ENCODE measurements at regions not wholly inside any gene's neighbourhood (a gene's known extent, or its start where the extent isn't known, plus 50 kb on each side); places are given as distances from the start of the nearest gene placed in this dataset.

GRCh38 chr1:50271337-50271736 is 151.9 kb downstream of the DMRTA2 start:
- no peak for TF ChIP-seq CTCF (IDR thresholded peaks at IDR 0.05; ENCODE audit: low read depth, low read length, missing control alignments)
- no peak overlapping the region for H3K4me3 ChIP-seq (replicated peaks; ENCODE audit: low read depth, low read length)
- DNase-seq (ENCODE audit: extremely low read depth, low read depth), result no peak

GRCh38 chr1:50270926-50271325 is 152.3 kb downstream of the DMRTA2 start:
- DNase-seq (ENCODE audit: extremely low read depth, low read depth), result no peak
- H3K4me3 ChIP-seq (replicated peaks; ENCODE audit: low read depth, low read length), result no peak overlapping the region
- no peak for TF ChIP-seq CTCF (IDR thresholded peaks at IDR 0.05; ENCODE audit: low read depth, low read length, missing control alignments)

DNA sequence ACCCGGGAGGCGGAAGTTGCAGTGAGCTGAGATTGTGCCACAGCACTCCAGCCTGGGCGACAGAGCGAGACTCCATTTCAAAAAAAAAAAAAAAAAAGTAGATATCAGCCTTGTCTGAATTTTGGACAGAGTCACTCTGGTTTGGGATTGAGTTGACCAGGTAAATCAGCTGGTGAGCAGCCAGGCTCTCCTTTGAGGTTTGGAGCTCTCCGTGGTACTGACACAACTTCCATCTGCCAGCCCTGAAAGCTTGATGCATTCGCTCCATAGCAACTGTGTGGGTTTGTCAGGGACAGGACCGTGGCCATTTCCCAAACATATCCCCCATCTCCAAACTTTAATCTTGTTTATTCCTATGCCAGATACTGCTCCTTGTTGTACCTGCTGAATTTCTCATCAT is 155.2 kb downstream of the DMRTA2 start:
- TF ChIP-seq CTCF (IDR thresholded peaks at IDR 0.05; ENCODE audit: low read depth, low read length, missing control alignments), result no peak

GRCh38 chr1:50266509-50266908 is 156.7 kb downstream of the DMRTA2 start:
- TF ChIP-seq CTCF (IDR thresholded peaks at IDR 0.05; ENCODE audit: low read depth, low read length, missing control alignments), result no peak
- H3K4me3 ChIP-seq (replicated peaks; ENCODE audit: low read depth, low read length), result no peak overlapping the region
- DNase-seq (ENCODE audit: extremely low read depth, low read depth), result no peak

More for the DNA sequence above, 155.2 kb downstream of the DMRTA2 start:
- H3K4me3 ChIP-seq (replicated peaks; ENCODE audit: low read depth, low read length), result no peak overlapping the region
- no peak for DNase-seq (ENCODE audit: extremely low read depth, low read depth)

DNA sequence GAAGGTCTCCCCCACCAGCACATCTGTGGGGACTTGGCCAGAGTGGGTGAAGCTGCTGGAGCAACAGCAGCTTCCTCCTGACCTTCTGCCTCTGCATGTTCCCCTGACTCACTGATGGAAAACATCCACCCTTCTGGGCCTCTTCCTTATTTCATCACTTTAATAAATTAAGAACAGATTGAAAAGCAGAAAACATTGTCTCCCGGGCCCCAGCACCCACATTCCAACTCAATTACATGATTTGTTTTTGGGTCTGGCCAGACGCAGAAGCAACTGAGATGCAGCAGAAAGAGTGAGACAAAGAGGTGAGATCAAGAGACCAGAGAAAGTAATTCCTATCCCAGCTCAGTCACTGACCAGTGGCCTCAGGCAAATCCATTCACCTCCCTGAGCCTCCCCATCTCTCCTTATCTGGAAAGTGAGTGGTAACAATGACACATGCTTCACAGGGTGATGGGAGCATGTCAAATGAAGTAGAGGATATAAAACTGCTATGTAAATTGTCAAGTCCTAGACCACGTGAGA is 157.1 kb downstream of the ELAVL4 start:
- no peak overlapping the region for H3K4me3 ChIP-seq (replicated peaks; ENCODE audit: low read depth, low read length)
- no peak for TF ChIP-seq CTCF (IDR thresholded peaks at IDR 0.05; ENCODE audit: low read depth, low read length, missing control alignments)

GRCh38 chr1:50264590-50264989 is 155.9 kb downstream of the ELAVL4 start:
- no peak for DNase-seq (ENCODE audit: extremely low read depth, low read depth)
- H3K4me3 ChIP-seq (replicated peaks; ENCODE audit: low read depth, low read length), result no peak overlapping the region
- no peak for TF ChIP-seq CTCF (IDR thresholded peaks at IDR 0.05; ENCODE audit: low read depth, low read length, missing control alignments)

More for the DNA sequence above, 157.1 kb downstream of the ELAVL4 start:
- DNase-seq (ENCODE audit: extremely low read depth, low read depth), result no peak

GRCh38 chr1:50262436-50262835 is 153.7 kb downstream of the ELAVL4 start:
- no peak overlapping the region for H3K4me3 ChIP-seq (replicated peaks; ENCODE audit: low read depth, low read length)
- DNase-seq (ENCODE audit: extremely low read depth, low read depth), result no peak
- no peak for TF ChIP-seq CTCF (IDR thresholded peaks at IDR 0.05; ENCODE audit: low read depth, low read length, missing control alignments)

Data from HFF-Myc (cell line).